Uterus (tissue), 2 donors: ENCODE measurements at regions not wholly inside any gene's neighbourhood (a gene's known extent, or its start where the extent isn't known, plus 50 kb on each side); places are given as distances from the start of the nearest gene placed in this dataset.

Source experiments
- CTCF ChIP-seq, 4 experiments: fragments of 200-600 bp in 2 of 4; fragments of 450-650 bp in 2 of 4; sonication (generic) in 2 of 4; IDR thresholded peaks; one replicate each; pipeline ENCODE4 v1.5.1; 2016 to 2019; ENCODE audit warnings: antibody characterized with exemption in 4 of 4, mild to moderate bottlenecking in 2 of 4, moderate library complexity in 1 of 4
- POLR2A ChIP-seq, 2 donors: fragments of 450-650 bp; IDR thresholded peaks; one replicate each; pipeline ENCODE4 v1.6.1; 2016; ENCODE audit warnings: antibody characterized with exemption in 2 of 2, mild to moderate bottlenecking in 1 of 2, moderate library complexity in 1 of 2

DNA sequence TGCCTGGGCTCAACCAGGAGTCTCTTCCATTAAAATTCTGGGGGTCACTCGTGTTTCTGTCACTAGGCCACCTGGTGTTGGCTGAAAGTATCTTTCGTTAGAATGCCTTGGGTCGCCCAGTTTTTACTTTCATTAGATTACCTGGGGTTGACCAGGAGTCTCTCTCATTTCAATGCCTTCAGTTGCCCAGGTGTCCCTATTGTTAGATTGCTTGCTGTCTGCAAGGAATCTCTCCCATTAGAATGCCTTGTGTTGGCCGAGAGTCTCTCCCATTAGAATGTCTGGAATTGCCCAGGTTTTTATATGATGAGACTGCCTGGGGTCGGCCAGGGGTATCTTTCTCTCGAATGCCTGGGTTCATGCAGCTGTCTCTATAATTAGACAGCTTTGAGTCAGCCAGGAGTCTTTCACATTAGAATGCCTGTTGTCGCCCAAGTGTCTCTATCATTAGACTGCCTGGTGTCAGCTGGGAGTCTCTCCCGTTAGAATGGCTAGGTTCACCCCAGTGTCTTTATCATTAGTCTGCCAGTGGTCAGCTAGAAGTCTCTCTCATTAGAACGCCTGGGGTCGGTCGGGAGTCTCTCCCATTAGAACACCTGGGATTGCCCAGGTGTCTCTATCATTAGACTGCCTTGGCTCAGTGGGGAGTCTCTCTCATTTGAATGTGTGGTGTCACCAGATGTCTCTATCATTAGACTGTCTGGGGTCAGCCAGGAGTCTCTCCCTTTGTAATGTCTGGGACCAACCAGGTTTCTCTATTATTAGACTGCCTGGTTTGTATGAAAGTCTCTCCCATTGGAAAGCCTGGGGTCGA, 1446.8 kb downstream of the UQCRFS1 start:
- TF ChIP-seq CTCF (IDR thresholded peaks at IDR 0.05) (no peak), POLR2A (IDR thresholded peaks at IDR 0.05) (no peak)
